ENCODE measurements at regions not wholly inside any gene's neighbourhood (a gene's known extent, or its start where the extent isn't known, plus 50 kb on each side); places are given as distances from the start of the nearest gene placed in this dataset.
"Not testable (repeated sequence)": the region's sequence is repeated elsewhere in the genome, so short reads cannot be mapped to it uniquely, and the experiment has no call there.

DNA sequence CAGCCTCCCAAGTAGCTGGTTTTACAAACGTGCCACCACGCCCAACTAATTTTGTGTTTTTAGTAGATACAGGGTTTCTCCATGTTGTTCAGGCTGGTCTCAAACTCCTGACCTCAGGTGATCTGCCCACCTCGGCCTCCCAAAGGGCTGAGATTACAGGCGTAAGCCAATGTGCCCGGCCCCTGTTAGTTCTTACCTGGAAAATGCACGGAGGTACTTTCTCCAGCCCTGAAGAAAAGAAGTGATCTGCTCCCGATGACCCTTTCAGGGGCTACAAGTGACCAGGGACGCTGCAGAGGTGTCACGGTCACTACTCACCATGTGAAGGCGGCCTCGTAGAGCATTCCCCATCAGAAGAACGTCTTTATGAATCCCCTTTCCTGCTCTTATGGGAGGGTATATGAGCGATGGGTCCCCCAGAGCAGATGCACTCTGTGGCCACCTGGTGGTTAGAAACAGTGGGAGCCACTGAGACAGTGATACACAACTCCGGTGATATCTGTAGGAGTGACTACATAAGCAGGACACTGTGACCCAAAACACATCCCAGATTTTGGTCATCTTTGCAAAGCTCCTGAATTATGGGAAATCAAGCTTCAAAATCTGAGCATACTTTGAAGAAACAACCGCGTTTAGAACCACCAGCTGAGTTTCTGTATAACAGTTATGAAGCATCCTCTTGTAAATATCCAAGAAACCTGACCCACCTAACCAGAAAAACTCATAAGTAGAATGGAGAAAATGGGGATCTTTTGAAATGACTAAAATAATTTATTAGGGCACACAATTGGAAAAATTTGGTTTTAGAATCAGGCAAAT lies 102.7 kb upstream of the NBPF11 start:
- TF ChIP-seq, protein P1, sequence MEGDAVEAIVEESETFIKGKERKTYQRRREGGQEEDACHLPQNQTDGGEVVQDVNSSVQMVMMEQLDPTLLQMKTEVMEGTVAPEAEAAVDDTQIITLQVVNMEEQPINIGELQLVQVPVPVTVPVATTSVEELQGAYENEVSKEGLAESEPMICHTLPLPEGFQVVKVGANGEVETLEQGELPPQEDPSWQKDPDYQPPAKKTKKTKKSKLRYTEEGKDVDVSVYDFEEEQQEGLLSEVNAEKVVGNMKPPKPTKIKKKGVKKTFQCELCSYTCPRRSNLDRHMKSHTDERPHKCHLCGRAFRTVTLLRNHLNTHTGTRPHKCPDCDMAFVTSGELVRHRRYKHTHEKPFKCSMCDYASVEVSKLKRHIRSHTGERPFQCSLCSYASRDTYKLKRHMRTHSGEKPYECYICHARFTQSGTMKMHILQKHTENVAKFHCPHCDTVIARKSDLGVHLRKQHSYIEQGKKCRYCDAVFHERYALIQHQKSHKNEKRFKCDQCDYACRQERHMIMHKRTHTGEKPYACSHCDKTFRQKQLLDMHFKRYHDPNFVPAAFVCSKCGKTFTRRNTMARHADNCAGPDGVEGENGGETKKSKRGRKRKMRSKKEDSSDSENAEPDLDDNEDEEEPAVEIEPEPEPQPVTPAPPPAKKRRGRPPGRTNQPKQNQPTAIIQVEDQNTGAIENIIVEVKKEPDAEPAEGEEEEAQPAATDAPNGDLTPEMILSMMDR (IDR thresholded peaks at IDR 0.05), result peak; percentile 64
- H3K27ac ChIP-seq; H3K36me3 ChIP-seq; H3K4me1 ChIP-seq; H3K27me3 ChIP-seq; DNase-seq; H3K4me3 ChIP-seq; H3K9me3 ChIP-seq; intact Hi-C loops (cut with DNase I): not testable (repeated sequence)
- peak; percentile 65 for ATAC-seq

DNA sequence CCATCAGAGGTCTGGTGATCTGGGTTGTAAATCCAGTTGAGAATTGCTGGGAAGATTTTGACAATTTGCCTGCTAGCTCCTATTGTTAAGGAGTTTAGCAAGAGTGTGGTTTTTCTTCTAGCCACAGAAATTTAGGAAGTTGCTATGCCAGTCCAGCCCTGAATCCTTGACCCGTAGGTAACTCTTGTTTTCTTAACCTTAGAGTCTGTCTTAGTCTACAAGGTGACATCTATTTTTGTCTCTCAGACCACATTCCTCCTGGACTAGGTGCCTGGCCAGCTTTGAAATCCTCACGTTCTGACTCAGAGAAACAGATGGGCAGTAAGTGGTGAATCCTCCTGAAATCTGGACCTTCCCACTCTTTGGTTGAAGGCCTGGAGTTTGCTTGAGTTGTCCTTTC lies 101.7 kb upstream of the NBPF11 start:
- ATAC-seq; H3K27me3 ChIP-seq; H3K27ac ChIP-seq; intact Hi-C loops (cut with DNase I); H3K9me3 ChIP-seq; H3K4me1 ChIP-seq; DNase-seq; H3K4me3 ChIP-seq; H3K36me3 ChIP-seq: not testable (repeated sequence)

DNA sequence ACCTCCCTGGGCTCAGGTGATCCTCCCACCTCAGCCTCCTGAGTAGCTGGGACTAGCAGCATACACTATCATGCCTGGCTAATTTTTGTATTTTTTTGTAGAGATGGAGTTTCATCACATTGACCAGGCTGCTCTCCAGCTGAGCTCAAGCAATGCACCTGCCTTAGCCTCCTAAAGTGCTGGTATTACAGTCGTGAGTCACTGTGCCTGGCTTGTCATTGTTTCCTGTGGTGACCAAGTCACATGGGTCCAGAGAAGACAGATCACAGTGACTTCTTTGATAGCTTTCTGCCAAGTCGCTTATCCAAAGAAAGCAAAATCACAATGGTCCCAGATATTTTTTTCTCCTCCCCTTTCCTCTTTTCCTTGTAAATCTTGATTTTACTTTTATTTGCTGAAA lies 96.7 kb upstream of the NBPF11 start:
- H3K4me3 ChIP-seq; H3K9me3 ChIP-seq; H3K27ac ChIP-seq; H3K27me3 ChIP-seq; H3K4me1 ChIP-seq; DNase-seq; H3K36me3 ChIP-seq; intact Hi-C loops (cut with DNase I): not testable (repeated sequence)
- peak; percentile 33 for ATAC-seq

DNA sequence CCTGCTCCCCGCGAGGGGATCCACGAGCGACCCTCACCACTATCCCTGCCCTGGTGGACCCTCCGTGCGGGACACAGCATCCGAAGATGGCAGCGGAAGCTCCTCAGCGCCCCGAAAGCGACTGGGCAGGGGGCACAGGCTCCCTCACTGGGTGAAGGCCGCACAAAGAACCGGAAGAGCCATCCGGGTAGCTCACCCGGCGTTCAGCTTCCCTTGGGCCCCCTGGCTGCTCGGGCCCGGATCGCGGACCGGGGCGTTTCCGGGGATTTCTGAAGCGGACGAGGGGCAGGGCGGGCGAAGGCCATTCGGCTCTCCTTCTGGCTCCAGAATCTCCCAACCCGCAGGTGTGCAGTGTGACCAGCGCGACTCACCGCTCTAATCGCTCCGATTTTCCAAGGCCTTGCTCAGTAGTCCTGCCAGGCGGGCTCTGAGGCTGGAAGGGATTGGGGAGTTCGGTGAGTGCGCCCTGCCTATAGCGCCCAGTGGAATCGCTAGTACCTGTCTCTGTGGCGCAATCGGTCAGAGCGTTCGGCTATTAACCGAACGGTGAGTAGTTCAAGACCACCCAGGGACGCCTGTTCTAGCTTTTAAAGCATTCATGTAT lies 94.3 kb upstream of the NBPF11 start:
- H3K27me3 ChIP-seq; H3K4me1 ChIP-seq; intact Hi-C loops (cut with DNase I); DNase-seq; H3K4me3 ChIP-seq; H3K9me3 ChIP-seq; H3K27ac ChIP-seq; H3K36me3 ChIP-seq: not testable (repeated sequence)
- peak; percentile 79 for ATAC-seq

DNA sequence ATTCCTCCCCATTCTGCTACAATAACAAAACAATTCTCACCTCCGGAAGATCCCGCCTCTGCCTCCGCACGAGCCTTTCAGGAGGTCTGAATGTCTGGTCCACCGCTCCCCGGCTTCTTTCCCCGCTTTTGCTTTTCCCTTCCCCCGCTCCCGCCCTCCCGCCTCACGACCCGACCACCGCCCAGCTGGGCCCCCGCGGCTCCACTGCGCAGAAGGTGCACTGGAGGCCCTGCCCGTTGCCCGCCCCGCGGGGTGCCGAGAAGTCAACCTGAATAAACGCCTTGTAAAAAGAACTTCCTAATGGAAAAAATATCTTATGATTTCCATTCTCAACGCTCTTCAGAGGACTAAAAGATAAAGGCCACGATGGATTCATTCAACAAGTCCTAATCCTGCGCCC lies 93.8 kb upstream of the NBPF11 start:
- intact Hi-C loops (cut with DNase I); H3K27me3 ChIP-seq; H3K36me3 ChIP-seq; ATAC-seq; H3K4me1 ChIP-seq; DNase-seq; H3K9me3 ChIP-seq; H3K4me3 ChIP-seq; H3K27ac ChIP-seq: not testable (repeated sequence)

DNA sequence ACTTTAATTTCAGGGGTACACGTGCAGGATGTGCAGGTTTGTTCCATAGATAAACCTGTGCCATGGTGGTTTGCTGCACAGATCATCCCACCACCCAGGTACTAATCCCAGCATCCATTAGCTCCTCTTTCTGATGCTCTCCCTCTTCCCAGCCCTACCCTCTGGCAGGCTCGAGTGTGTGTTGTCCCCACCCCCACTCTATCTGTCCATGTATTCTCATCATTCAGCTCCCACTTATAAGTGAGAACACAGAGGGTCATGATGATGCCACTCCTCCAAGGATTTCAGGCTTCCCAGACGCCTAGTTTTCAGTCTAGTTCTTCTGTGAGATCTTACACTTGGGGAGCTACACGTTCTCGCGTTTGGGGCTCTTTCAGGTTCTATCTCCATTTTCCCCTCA lies 93.4 kb upstream of the NBPF11 start:
- H3K9me3 ChIP-seq; H3K4me3 ChIP-seq; H3K36me3 ChIP-seq; H3K27ac ChIP-seq; H3K4me1 ChIP-seq; H3K27me3 ChIP-seq; DNase-seq; intact Hi-C loops (cut with DNase I): not testable (repeated sequence)
- peak; percentile 25 for ATAC-seq

DNA sequence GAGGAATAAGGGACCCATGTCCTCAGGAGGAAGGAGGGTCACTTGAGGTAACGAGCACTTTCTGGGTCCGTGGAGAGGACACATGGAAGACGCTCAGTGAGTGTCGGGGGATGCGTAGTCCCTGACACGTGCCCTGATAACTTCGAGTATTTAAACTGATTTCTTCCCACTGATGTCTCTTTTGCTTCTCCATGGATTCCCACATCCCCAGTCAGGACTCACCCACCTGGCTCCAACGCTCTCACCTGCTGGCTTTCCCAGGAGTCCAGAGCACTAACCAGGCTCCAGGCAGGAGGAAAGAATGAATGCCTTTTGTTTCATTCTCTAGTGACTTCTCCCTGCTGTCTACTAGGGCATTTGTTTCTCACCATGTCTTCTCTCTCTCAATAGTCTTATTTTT lies 81.2 kb upstream of the NBPF11 start:
- H3K4me1 ChIP-seq; intact Hi-C loops (cut with DNase I); H3K9me3 ChIP-seq; ATAC-seq; H3K4me3 ChIP-seq; DNase-seq; H3K27ac ChIP-seq; H3K27me3 ChIP-seq; H3K36me3 ChIP-seq: not testable (repeated sequence)

DNA sequence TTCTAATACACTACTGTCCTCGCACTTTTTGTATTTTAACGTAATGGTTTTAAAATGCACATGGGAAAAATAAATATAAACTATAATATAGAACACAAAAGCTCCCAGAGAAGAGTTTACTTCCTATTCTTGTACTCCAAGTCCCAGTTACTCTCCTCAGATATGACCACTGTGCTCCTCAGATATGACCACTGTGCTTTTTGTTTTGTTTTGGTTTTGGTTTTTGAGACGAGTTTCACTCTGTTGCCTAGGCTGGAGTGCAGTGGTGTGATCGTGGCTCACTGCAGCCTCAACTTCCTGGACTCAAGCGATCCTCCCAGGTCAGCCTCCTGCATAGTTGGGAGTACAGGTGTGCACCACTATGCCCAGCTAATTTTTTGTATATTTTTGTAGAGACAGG lies 76.8 kb upstream of the NBPF11 start:
- H3K27ac ChIP-seq; H3K4me3 ChIP-seq; H3K36me3 ChIP-seq; H3K4me1 ChIP-seq; intact Hi-C loops (cut with DNase I); DNase-seq; ATAC-seq; H3K27me3 ChIP-seq; H3K9me3 ChIP-seq: not testable (repeated sequence)

DNA sequence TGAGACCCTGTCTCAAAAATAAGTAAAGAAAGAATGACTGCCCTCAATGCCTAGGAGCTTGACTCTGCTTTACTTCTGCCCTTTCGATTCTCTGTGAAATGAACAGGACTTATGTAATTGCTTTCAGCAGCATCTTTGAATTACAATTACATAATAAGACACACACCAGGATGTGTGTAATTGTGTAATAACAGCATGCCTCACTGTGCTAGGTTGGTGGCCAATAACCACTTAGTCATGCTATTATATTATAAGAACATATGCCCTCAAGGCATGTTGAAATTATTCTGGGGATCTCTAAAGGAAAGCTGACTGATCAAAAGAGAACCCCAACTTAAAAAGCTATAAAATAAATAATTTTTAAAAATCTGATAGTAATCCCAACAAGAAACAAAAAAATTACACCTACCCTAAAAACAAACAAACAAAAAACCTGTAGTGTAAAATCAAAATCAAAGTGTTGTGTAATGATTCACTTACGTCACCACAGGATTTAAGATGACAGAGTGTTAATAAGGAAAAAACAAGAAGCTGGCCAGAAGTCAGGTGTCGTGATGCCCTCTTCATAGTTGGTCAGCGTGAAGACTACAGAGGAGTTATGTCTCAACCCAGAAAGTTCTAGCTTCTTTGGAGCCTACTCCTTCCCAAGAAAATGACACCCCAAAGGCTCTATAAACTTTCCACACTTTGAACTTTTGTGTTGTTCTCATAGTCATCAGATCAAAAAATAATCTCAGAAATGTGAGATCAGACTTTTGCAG lies 70.5 kb upstream of the NBPF11 start:
- ATAC-seq, result peak; percentile 71

DNA sequence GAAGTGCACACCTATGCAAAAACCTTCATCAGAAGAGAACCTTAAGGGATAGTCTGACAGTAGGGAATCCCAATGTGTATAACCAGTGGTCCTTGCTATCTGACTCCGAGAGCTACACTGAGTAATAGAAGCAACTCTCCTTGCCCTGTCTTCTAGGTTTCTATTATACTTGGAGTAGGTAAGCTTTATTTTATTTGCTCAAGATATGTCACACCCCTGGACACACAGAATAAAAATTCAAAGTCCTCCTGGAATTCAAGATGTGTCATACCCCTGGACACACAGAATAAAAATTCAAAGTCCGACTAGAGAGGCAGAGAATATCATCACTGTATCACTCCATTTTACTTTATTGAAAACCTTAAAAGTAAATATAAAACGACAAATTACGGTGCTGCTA lies 69.5 kb upstream of the NBPF11 start:
- ATAC-seq; DNase-seq; H3K4me1 ChIP-seq; H3K27ac ChIP-seq; H3K27me3 ChIP-seq; H3K36me3 ChIP-seq; intact Hi-C loops (cut with DNase I); H3K9me3 ChIP-seq; H3K4me3 ChIP-seq: not testable (repeated sequence)

More for the DNA sequence above, 70.5 kb upstream of the NBPF11 start:
- H3K36me3 ChIP-seq; H3K27me3 ChIP-seq; H3K4me3 ChIP-seq; DNase-seq; intact Hi-C loops (cut with DNase I); H3K9me3 ChIP-seq; H3K27ac ChIP-seq; H3K4me1 ChIP-seq: not testable (repeated sequence)

DNA sequence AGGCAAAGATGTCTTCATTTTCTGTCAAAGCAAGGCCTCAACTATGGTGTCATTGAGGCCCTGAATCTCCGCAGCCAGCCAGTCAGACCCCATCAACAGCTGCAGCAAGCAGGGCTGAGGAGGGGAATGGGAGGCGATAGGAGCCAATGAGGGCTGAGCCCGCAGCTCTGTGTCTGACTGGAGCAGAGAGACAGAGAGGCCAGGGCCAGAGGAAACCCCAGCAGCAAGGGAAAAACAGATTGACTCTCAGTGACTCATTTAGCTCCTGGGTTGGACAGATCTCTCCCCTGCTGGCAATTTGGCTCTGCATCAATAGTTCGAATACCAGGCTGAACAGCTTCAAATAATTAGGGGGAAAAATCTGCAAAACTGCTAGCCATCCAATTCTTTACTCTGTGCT lies 67.1 kb upstream of the NBPF11 start:
- H3K4me1 ChIP-seq; ATAC-seq; intact Hi-C loops (cut with DNase I); H3K36me3 ChIP-seq; H3K9me3 ChIP-seq; H3K27me3 ChIP-seq; H3K27ac ChIP-seq; DNase-seq; H3K4me3 ChIP-seq: not testable (repeated sequence)

DNA sequence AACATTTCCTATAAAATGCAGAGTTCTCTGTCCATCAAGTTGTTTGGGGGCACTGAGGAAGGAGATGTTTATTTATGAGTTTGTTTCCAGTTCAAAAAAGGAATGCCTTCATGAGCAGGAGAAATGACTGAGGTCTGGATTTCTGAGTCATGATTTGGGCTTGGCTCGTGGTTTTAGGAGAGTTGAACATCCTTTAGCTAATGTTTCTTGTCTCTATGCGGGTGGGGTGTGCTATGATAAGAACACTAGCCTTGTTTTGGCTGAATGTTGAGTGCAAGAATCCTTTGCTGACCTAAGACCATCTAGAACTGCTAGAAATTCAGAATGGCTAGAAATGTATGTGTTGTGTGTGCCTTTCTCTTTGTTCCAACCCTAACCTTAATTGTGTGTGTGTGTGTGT lies 59.1 kb upstream of the NBPF11 start:
- H3K36me3 ChIP-seq; DNase-seq; ATAC-seq; H3K4me3 ChIP-seq; H3K27ac ChIP-seq; intact Hi-C loops (cut with DNase I); H3K9me3 ChIP-seq; H3K27me3 ChIP-seq; H3K4me1 ChIP-seq: not testable (repeated sequence)

DNA sequence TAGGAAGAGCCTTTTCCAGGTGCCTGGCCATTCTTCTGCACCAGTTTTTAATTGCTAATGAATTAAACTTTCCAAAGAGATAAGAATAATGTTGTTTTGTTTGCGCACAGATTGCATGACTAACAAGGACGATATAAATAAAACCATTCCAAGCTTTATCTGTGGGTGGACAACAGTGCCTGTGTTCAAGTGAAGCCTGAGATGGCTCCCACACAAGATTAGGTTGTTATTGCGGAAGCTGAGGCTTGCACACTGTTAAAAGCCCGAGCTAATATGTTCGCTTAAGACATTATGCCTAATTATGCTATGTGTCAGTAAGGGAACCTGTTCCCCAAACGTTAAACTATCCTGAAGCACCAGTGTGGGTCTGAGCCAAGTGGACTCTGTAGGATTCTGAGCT lies 58.5 kb upstream of the NBPF11 start:
- ATAC-seq; H3K27ac ChIP-seq; H3K27me3 ChIP-seq; H3K36me3 ChIP-seq; H3K4me1 ChIP-seq; intact Hi-C loops (cut with DNase I); H3K4me3 ChIP-seq; H3K9me3 ChIP-seq; DNase-seq: not testable (repeated sequence)
